ENCODE measurements at regions not wholly inside any gene's neighbourhood (a gene's known extent, or its start where the extent isn't known, plus 50 kb on each side); places are given as distances from the start of the nearest gene placed in this dataset.

DNA sequence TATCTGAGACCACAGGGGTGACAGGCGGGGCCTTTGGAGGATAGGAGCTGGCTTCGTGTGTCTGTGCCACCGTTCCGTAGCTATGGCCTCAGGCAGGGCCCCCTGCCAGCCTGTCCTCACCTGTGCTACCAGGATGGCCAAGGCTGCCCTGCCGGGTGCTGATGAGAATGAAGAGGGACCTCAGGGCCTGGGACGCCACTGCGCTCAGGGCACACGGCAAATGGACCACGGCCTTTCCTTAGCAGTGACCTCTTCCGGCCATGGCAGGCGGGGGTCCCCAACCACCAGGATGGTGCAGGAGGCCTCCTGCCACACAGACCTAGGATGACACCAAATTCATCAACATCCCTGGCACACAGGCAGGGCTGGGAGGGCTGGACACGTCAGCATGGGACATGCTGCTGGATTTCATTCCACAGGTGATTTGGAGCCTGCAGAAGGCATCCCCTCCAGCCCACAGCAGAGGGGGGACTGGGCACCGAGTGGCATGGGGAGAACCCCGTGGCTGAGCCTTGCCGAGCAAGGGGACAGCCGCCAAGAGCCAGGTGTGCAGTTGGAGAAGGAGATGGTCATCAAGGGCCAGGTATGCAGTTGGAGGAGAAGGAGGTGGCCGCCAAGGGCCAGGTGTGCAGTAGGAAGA lies 1321.0 kb downstream of the BRD1 start:
- TF ChIP-seq, protein P1, sequence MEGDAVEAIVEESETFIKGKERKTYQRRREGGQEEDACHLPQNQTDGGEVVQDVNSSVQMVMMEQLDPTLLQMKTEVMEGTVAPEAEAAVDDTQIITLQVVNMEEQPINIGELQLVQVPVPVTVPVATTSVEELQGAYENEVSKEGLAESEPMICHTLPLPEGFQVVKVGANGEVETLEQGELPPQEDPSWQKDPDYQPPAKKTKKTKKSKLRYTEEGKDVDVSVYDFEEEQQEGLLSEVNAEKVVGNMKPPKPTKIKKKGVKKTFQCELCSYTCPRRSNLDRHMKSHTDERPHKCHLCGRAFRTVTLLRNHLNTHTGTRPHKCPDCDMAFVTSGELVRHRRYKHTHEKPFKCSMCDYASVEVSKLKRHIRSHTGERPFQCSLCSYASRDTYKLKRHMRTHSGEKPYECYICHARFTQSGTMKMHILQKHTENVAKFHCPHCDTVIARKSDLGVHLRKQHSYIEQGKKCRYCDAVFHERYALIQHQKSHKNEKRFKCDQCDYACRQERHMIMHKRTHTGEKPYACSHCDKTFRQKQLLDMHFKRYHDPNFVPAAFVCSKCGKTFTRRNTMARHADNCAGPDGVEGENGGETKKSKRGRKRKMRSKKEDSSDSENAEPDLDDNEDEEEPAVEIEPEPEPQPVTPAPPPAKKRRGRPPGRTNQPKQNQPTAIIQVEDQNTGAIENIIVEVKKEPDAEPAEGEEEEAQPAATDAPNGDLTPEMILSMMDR (CRISPR knock-in tag; IDR thresholded peaks at IDR 0.05), result no peak
- TF ChIP-seq, protein P2, sequence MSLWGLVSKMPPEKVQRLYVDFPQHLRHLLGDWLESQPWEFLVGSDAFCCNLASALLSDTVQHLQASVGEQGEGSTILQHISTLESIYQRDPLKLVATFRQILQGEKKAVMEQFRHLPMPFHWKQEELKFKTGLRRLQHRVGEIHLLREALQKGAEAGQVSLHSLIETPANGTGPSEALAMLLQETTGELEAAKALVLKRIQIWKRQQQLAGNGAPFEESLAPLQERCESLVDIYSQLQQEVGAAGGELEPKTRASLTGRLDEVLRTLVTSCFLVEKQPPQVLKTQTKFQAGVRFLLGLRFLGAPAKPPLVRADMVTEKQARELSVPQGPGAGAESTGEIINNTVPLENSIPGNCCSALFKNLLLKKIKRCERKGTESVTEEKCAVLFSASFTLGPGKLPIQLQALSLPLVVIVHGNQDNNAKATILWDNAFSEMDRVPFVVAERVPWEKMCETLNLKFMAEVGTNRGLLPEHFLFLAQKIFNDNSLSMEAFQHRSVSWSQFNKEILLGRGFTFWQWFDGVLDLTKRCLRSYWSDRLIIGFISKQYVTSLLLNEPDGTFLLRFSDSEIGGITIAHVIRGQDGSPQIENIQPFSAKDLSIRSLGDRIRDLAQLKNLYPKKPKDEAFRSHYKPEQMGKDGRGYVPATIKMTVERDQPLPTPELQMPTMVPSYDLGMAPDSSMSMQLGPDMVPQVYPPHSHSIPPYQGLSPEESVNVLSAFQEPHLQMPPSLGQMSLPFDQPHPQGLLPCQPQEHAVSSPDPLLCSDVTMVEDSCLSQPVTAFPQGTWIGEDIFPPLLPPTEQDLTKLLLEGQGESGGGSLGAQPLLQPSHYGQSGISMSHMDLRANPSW (CRISPR knock-in tag; IDR thresholded peaks at IDR 0.05; ENCODE audit: borderline replicate concordance), result no peak
- TF ChIP-seq, protein P3, sequence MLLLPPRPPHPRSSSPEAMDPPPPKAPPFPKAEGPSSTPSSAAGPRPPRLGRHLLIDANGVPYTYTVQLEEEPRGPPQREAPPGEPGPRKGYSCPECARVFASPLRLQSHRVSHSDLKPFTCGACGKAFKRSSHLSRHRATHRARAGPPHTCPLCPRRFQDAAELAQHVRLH (CRISPR knock-in tag; IDR thresholded peaks at IDR 0.05; ENCODE audit: borderline replicate concordance, low read depth), result no peak
- TF ChIP-seq, protein P4, sequence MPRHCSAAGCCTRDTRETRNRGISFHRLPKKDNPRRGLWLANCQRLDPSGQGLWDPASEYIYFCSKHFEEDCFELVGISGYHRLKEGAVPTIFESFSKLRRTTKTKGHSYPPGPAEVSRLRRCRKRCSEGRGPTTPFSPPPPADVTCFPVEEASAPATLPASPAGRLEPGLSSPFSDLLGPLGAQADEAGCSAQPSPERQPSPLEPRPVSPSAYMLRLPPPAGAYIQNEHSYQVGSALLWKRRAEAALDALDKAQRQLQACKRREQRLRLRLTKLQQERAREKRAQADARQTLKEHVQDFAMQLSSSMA (CRISPR knock-in tag; IDR thresholded peaks at IDR 0.05), result no peak
- TF ChIP-seq ZNF274 (CRISPR knock-in tag; IDR thresholded peaks at IDR 0.05) (no peak), ATF1 (CRISPR knock-in tag; IDR thresholded peaks at IDR 0.05) (no peak), ZFAT (CRISPR knock-in tag; conservative IDR thresholded peaks at IDR 0.05) (no peak)

All from HepG2 (cell line).